GM18505 (cell line): ENCODE measurements at regions not wholly inside any gene's neighbourhood (a gene's known extent, or its start where the extent isn't known, plus 50 kb on each side); places are given as distances from the start of the nearest gene placed in this dataset.
"Not testable (repeated sequence)": the region's sequence is repeated elsewhere in the genome, so short reads cannot be mapped to it uniquely, and the experiment has no call there.

Source experiments
- ATAC-seq: cut with Tn5 transposase; IDR thresholded peaks from one replicate; pipeline ENCODE4 v1.9.1; 2021; ENCODE audit not compliant: unreplicated experiment
- POLR2A ChIP-seq: IDR thresholded peaks from 4 replicates; pipeline ENCODE4 v1.6.1; 2011; ENCODE audit warnings: borderline replicate concordance; ENCODE audit not compliant: insufficient read depth, insufficient read length; ENCODE audit errors: extremely low read depth

- no peak for TF ChIP-seq POLR2A
- no peak for ATAC-seq
Observed at GRCh38 chr4:104283303-104283702, 211.4 kb downstream of the CXXC4 start.

- no peak for ATAC-seq
- no peak for TF ChIP-seq POLR2A
Observed at GRCh38 chr4:104279744-104280143, 214.9 kb downstream of the CXXC4 start.

- ATAC-seq, result no peak
- no peak for TF ChIP-seq POLR2A
Observed at GRCh38 chr4:104272966-104273365, 221.7 kb downstream of the CXXC4 start.

- not testable (repeated sequence) for ATAC-seq
Observed at GRCh38 chr4:104269603-104270002, 225.1 kb downstream of the CXXC4 start.

GRCh38 chr4:104263100-104263499 lies 231.6 kb downstream of the CXXC4 start:
- no peak for TF ChIP-seq POLR2A
- no peak for ATAC-seq

- TF ChIP-seq POLR2A, result no peak
Observed at GRCh38 chr4:104262678-104263077, 232.0 kb downstream of the CXXC4 start.

GRCh38 chr4:104248726-104249125 lies 246.0 kb downstream of the CXXC4 start:
- no peak for TF ChIP-seq POLR2A
- no peak for ATAC-seq

More at GRCh38 chr4:104262678-104263077, 232.0 kb downstream of the CXXC4 start:
- no peak for ATAC-seq

- no peak for ATAC-seq
Observed at GRCh38 chr4:104235967-104236366, 258.7 kb downstream of the CXXC4 start.

GRCh38 chr4:104217526-104217925 lies 277.2 kb downstream of the CXXC4 start:
- ATAC-seq, result no peak
- no peak for TF ChIP-seq POLR2A

More at GRCh38 chr4:104235967-104236366, 258.7 kb downstream of the CXXC4 start:
- no peak for TF ChIP-seq POLR2A

GRCh38 chr4:104211657-104212056 lies 283.0 kb downstream of the CXXC4 start:
- no peak for ATAC-seq
- no peak for TF ChIP-seq POLR2A

- TF ChIP-seq POLR2A, result no peak
- no peak for ATAC-seq
Observed at GRCh38 chr4:104210420-104210819, 284.3 kb downstream of the CXXC4 start.

- ATAC-seq, result no peak
- no peak for TF ChIP-seq POLR2A
Observed at GRCh38 chr4:104206784-104207183, 287.9 kb downstream of the CXXC4 start.

- ATAC-seq, result no peak
- no peak for TF ChIP-seq POLR2A
Observed at GRCh38 chr4:104205116-104205515, 289.6 kb downstream of the CXXC4 start.

GRCh38 chr4:104188301-104188700 lies 306.4 kb downstream of the CXXC4 start:
- no peak for TF ChIP-seq POLR2A
- ATAC-seq, result no peak

- ATAC-seq, result no peak
- TF ChIP-seq POLR2A, result no peak
Observed at GRCh38 chr4:104169437-104169836, 325.3 kb downstream of the CXXC4 start.
